D721Med (cell line): ENCODE measurements at regions not wholly inside any gene's neighbourhood (a gene's known extent, or its start where the extent isn't known, plus 50 kb on each side); places are given as distances from the start of the nearest gene placed in this dataset.

Experiments used
- DNase-seq: peaks from one replicate; pipeline ENCODE4 v3.0.0; 2011; ENCODE audit warnings: low spot score; ENCODE audit not compliant: insufficient read length
- FAIRE-seq: peaks from 2 replicates; lab custom pipeline; 2011; peaks lifted over from hg19 to GRCh38; lab: Jason Lieb, UNC
- CTCF ChIP-seq: IDR thresholded peaks from 2 replicates; pipeline ENCODE4 v1.5.1; 2012; ENCODE audit warnings: mild to moderate bottlenecking, control low read depth; ENCODE audit not compliant: insufficient read depth; ENCODE audit errors: missing control alignments

GRCh38 chr6:113616701-113617274 is 240.4 kb upstream of the MARCKS start:
- FAIRE-seq (no peak), DNase-seq (no peak)
- TF ChIP-seq CTCF: no peak

DNA sequence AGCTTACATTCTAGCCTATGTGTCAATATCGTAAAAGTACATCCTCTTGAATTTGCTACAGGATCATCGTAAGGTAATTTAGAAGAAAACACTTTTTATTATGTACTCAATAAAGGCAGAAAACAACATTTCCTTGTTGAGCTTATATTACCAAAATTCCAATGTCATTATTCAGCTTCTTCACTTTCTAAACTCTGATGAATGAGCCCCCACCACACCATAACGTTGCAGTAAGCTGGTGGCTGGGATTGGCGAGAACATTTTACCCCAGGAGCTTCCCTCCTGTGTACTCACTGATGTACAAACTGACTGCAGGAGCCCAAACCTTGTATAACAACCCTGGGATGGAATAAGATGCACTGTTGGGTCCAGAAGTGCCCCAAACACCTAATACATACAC is 238.1 kb upstream of the MARCKS start:
- no peak for TF ChIP-seq CTCF
- DNase-seq (no peak), FAIRE-seq (no peak)

DNA sequence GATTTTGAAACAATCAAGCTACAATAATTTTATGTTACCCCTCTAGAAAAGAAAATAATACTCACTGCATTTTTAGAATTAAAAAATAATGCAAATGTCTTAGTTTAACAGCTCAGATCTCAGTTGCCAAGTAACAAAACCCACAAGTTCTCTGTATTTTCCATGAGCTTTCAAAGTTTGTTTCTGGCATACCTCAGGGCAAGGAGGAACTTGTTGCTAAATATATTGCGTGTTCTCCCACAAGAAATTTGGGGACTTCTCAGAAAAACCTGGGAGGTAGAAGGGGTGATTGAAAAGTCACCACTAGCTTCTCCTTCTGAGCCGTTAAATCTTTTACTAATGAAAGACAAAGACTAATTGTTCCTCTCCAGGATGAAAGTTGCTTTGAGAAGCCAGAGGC is 236.8 kb upstream of the MARCKS start:
- TF ChIP-seq CTCF: no peak
- DNase-seq: no peak
- no peak for FAIRE-seq

DNA sequence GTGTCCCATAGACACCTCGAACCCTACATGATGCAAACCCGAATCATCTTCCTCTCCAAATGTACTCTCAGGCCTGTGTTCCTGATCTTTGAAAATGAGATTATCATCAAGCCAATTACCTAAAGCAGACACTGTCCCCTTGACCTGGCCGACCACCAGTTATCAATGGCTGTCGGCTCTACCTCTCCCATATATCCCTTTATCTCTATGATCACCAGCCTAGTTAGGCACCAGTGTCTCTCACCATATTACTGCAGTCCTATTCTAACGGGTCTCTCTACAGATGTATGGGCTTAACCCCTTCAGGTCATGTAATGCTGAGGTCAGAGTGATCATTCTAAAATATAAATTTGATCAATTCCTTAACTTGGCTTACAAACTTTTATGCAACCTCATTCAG is 234.9 kb upstream of the MARCKS start:
- DNase-seq (no peak), FAIRE-seq (no peak)
- no peak for TF ChIP-seq CTCF

GRCh38 chr6:113623129-113623528 is 234.0 kb upstream of the MARCKS start:
- TF ChIP-seq CTCF: no peak
- DNase-seq: no peak
- FAIRE-seq: no peak

GRCh38 chr6:113625850-113626249 is 231.3 kb upstream of the MARCKS start:
- no peak for FAIRE-seq
- DNase-seq: no peak
- no peak for TF ChIP-seq CTCF

DNA sequence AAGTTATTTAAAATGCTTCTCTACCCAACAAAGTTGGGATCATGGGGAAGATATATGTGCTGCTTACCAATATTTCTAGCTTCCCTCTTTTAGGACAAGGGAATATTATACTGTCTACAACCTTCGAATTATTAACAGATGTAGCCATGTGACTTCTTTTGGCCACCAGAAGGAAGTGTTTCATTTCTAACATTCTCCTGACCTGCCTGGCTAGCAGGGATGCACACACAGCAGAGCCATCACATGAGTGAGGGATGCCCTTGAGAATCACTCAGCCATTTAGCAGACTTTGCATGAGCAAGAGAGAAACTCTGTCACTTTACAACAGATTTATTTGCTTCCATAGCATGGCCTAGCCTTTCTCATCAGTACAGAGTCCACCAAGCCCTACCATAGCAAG is 230.7 kb upstream of the MARCKS start:
- no peak for DNase-seq
- no peak for FAIRE-seq
- no peak for TF ChIP-seq CTCF
